AG09319 (cell line): ENCODE measurements at regions not wholly inside any gene's neighbourhood (a gene's known extent, or its start where the extent isn't known, plus 50 kb on each side); places are given as distances from the start of the nearest gene placed in this dataset.
"Not testable (repeated sequence)": the region's sequence is repeated elsewhere in the genome, so short reads cannot be mapped to it uniquely, and the experiment has no call there.

Source experiments
- DNase-seq: peaks from one replicate; pipeline ENCODE4 v3.0.0-alpha.2; 2010; ENCODE audit warnings: low read depth; ENCODE audit errors: extremely low read depth
- CTCF ChIP-seq: IDR thresholded peaks from 2 replicates; pipeline ENCODE4 v1.5.1; 2011; ENCODE audit warnings: low read depth, mild to moderate bottlenecking, inconsistent platforms, low read length, moderate library complexity

GRCh38 chr2:172259827-172260226 lies 157.1 kb upstream of the DLX2 start:
- TF ChIP-seq CTCF: no peak
- DNase-seq: no peak

- TF ChIP-seq CTCF: no peak
- DNase-seq: no peak
These were observed 157.6 kb upstream of the DLX2 start for GRCh38 chr2:172260336-172260735.

GRCh38 chr2:172261292-172261691 lies 158.6 kb upstream of the DLX2 start:
- TF ChIP-seq CTCF: no peak
- no peak for DNase-seq

- DNase-seq: no peak
- TF ChIP-seq CTCF: no peak
These were observed 159.8 kb upstream of the DLX2 start for GRCh38 chr2:172262486-172262885.

GRCh38 chr2:172264820-172265219 lies 162.1 kb upstream of the DLX2 start:
- DNase-seq: not testable (repeated sequence)

- not testable (repeated sequence) for DNase-seq
These were observed 157.7 kb upstream of the ITGA6 start for GRCh38 chr2:172269507-172270244.

GRCh38 chr2:172270278-172271079 lies 156.9 kb upstream of the ITGA6 start:
- DNase-seq: no peak
- no peak for TF ChIP-seq CTCF

GRCh38 chr2:172273910-172274571 lies 153.3 kb upstream of the ITGA6 start:
- TF ChIP-seq CTCF: no peak
- DNase-seq: no peak
